ENCODE measurements at regions not wholly inside any gene's neighbourhood (a gene's known extent, or its start where the extent isn't known, plus 50 kb on each side); places are given as distances from the start of the nearest gene placed in this dataset.

DNA sequence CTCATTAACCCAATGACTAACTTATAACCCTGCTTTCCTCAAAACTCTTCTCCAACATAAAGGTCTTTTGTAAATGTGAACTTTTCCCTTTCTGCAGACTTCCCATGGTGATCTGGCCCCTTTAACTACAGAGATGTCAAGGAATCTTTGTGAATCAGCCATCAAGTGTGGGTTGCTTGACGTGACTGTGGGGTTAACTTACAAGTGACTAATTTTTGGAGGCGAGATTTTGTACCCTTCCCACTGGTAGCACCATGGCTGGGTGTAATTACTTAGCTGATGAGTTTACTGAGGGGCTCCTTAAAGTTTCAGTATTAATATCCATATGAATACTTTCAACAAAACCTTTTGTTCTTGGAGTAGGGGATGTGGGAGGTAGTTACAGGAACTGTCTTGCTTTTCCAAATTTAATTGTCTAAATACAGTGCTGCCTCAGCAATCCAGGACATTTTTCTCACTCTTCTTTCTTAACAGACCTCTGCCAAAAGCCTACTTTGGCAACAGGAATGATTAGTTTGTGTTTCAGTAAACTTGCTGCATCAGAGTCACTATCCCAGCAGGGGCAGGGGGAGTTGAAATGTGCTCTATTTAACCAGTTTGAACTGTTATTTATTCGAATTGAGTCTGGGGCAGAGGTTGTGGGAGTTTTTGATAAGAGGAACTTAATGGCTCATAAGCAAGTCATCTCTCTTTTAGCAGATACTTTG is 217.3 kb upstream of the FGGY start:
- intact Hi-C loops (cut with micrococcal nuclease; ENCODE audit: unreplicated experiment): loop anchor here (5.0 to 10.0 kb wide), 2 partner anchors 185 to 297 kb away; partner anchors contain the start of gene JUN
- no peak overlapping the region for H3K4me3 ChIP-seq (ENCODE audit: low read depth, low read length, poor library complexity, severe bottlenecking)
- CTCF ChIA-PET: no interaction called here

DNA sequence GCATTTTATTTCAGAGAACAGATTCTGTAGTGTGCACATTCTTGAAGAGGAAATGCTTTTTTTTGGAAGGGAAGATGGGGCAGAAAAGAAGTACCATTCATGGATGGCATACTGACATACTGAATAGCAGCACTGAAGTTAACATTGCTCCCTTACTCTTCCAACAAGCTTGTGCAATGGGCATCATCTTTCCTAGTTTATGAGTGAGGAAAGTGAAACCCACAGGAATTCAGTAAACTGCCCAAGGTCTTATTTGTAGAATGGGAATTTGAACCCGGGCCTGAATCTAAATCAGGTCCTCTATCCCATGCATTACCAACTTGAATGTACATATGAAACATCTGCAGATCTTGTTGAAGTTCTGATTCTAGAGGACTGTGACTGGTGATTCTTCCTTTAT is 215.7 kb upstream of the FGGY start:
- no peaks in the 10 kb centered on the region for H3K9me3 ChIP-seq (ENCODE audit: low read depth, low read length, poor library complexity, severe bottlenecking)
- TF ChIP-seq EZH2 (IDR thresholded peaks at IDR 0.05; ENCODE audit: borderline replicate concordance, low read depth, low read length, poor library complexity, severe bottlenecking): no peak
- TF ChIP-seq, protein P1, sequence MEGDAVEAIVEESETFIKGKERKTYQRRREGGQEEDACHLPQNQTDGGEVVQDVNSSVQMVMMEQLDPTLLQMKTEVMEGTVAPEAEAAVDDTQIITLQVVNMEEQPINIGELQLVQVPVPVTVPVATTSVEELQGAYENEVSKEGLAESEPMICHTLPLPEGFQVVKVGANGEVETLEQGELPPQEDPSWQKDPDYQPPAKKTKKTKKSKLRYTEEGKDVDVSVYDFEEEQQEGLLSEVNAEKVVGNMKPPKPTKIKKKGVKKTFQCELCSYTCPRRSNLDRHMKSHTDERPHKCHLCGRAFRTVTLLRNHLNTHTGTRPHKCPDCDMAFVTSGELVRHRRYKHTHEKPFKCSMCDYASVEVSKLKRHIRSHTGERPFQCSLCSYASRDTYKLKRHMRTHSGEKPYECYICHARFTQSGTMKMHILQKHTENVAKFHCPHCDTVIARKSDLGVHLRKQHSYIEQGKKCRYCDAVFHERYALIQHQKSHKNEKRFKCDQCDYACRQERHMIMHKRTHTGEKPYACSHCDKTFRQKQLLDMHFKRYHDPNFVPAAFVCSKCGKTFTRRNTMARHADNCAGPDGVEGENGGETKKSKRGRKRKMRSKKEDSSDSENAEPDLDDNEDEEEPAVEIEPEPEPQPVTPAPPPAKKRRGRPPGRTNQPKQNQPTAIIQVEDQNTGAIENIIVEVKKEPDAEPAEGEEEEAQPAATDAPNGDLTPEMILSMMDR (conservative IDR thresholded peaks at IDR 0.05; ENCODE audit: low read depth, low read length): no peak
- no TSS peak for BruUV-seq (replicated peaks)
- ChIA-PET CTCF (no interaction called here), POLR2A (ENCODE audit: low non-redundant PET) (no interaction called here)
- intact Hi-C loops (cut with micrococcal nuclease; ENCODE audit: unreplicated experiment): no loop called here
- H3K4me1 ChIP-seq (ENCODE audit: insufficient read depth, low read length, poor library complexity, severe bottlenecking): peaks cover 22% of the 10 kb centered on the region
- DNase-seq (ENCODE audit: low spot score): no peak
- H3K36me3 ChIP-seq (ENCODE audit: insufficient read depth, low read length, poor library complexity, severe bottlenecking): no peaks in the 10 kb centered on the region
- H3K27ac ChIP-seq (ENCODE audit: low read depth, low read length, poor library complexity, severe bottlenecking): no peak overlapping the region
- no peak overlapping the region for H3K4me3 ChIP-seq (ENCODE audit: low read depth, low read length, poor library complexity, severe bottlenecking)
- peaks cover 22% of the 10 kb centered on the region for H3K27me3 ChIP-seq (replicated peaks; ENCODE audit: insufficient read depth, low read depth, low read length, poor library complexity)

More for the DNA sequence above, 217.3 kb upstream of the FGGY start:
- POLR2A ChIA-PET (ENCODE audit: low non-redundant PET): no interaction called here
- no peak for DNase-seq (ENCODE audit: low spot score)
- H3K4me1 ChIP-seq (ENCODE audit: insufficient read depth, low read length, poor library complexity, severe bottlenecking): peaks cover 22% of the 10 kb centered on the region
- BruUV-seq (replicated peaks): no TSS peak
- no peak overlapping the region for H3K27ac ChIP-seq (ENCODE audit: low read depth, low read length, poor library complexity, severe bottlenecking)
- no peaks in the 10 kb centered on the region for H3K9me3 ChIP-seq (ENCODE audit: low read depth, low read length, poor library complexity, severe bottlenecking)
- H3K27me3 ChIP-seq (replicated peaks; ENCODE audit: insufficient read depth, low read depth, low read length, poor library complexity): peaks cover 22% of the 10 kb centered on the region
- no peaks in the 10 kb centered on the region for H3K36me3 ChIP-seq (ENCODE audit: insufficient read depth, low read length, poor library complexity, severe bottlenecking)
- TF ChIP-seq, protein P1 (conservative IDR thresholded peaks at IDR 0.05; ENCODE audit: low read depth, low read length): no peak
- no peak for TF ChIP-seq EZH2 (IDR thresholded peaks at IDR 0.05; ENCODE audit: borderline replicate concordance, low read depth, low read length, poor library complexity, severe bottlenecking)

- BruUV-seq (replicated peaks): no TSS peak
- Histone ChIP-seq H3K36me3 (ENCODE audit: insufficient read depth, low read length, poor library complexity, severe bottlenecking) (no peaks in the 10 kb centered on the region), H3K27me3 (replicated peaks; ENCODE audit: insufficient read depth, low read depth, low read length, poor library complexity) (peaks cover 22% of the 10 kb centered on the region), H3K4me3 (ENCODE audit: low read depth, low read length, poor library complexity, severe bottlenecking) (no peak overlapping the region), H3K27ac (ENCODE audit: low read depth, low read length, poor library complexity, severe bottlenecking) (no peak overlapping the region), H3K4me1 (ENCODE audit: insufficient read depth, low read length, poor library complexity, severe bottlenecking) (peaks cover 22% of the 10 kb centered on the region), H3K9me3 (ENCODE audit: low read depth, low read length, poor library complexity, severe bottlenecking) (no peaks in the 10 kb centered on the region)
- ChIA-PET POLR2A (ENCODE audit: low non-redundant PET) (no interaction called here), CTCF (no interaction called here)
- DNase-seq (ENCODE audit: low spot score): no peak
- intact Hi-C loops (cut with micrococcal nuclease; ENCODE audit: unreplicated experiment): no loop called here
- TF ChIP-seq, protein P1 (conservative IDR thresholded peaks at IDR 0.05; ENCODE audit: low read depth, low read length): no peak
- no peak for TF ChIP-seq EZH2 (IDR thresholded peaks at IDR 0.05; ENCODE audit: borderline replicate concordance, low read depth, low read length, poor library complexity, severe bottlenecking)
Measured at GRCh38 chr1:59081795-59082194, 215.1 kb upstream of the FGGY start.

Measured in A673 (cell line).